ENCODE measurements at regions not wholly inside any gene's neighbourhood (a gene's known extent, or its start where the extent isn't known, plus 50 kb on each side); places are given as distances from the start of the nearest gene placed in this dataset.

- TF ChIP-seq SP1 (IDR thresholded peaks at IDR 0.05; ENCODE audit: low read depth, low read length) (no peak), NANOG (IDR thresholded peaks at IDR 0.05; ENCODE audit: insufficient read depth, low read depth, low read length, poor library complexity, severe bottlenecking) (no peak), POLR2A (IDR thresholded peaks at IDR 0.05; ENCODE audit: control extremely low read depth in 1 of 2, low read depth in 2 of 2, low read length in 2 of 2) (no peak), EP300 (IDR thresholded peaks at IDR 0.05; ENCODE audit: borderline replicate concordance in 1 of 2, low read depth in 2 of 2, low read length in 2 of 2) (no peak), JUN (IDR thresholded peaks at IDR 0.05; ENCODE audit: low read depth, low read length) (no peak)
These were observed 187.9 kb upstream of the TBL1XR1 start for GRCh38 chr3:177385186-177385585.
